Stimulated activated CD4-positive, alpha-beta T cell treated with anti-CD3 and anti-CD28 coated beads, Interleukin-12 subunit alpha, Interleukin-12 subunit beta, amount 100 ng/mL, for 24 hours (primary cell): ENCODE measurements at regions not wholly inside any gene's neighbourhood (a gene's known extent, or its start where the extent isn't known, plus 50 kb on each side); places are given as distances from the start of the nearest gene placed in this dataset.

Experiments
- DNase-seq, 2 experiments: peaks; one replicate each; pipeline ENCODE4 v3.0.0-alpha.2; 2020; ENCODE audit warnings: low read depth in 2 of 2

GRCh38 chr13:22126433-22127021 is 455.7 kb downstream of the FGF9 start:
- DNase-seq = no peak

DNA sequence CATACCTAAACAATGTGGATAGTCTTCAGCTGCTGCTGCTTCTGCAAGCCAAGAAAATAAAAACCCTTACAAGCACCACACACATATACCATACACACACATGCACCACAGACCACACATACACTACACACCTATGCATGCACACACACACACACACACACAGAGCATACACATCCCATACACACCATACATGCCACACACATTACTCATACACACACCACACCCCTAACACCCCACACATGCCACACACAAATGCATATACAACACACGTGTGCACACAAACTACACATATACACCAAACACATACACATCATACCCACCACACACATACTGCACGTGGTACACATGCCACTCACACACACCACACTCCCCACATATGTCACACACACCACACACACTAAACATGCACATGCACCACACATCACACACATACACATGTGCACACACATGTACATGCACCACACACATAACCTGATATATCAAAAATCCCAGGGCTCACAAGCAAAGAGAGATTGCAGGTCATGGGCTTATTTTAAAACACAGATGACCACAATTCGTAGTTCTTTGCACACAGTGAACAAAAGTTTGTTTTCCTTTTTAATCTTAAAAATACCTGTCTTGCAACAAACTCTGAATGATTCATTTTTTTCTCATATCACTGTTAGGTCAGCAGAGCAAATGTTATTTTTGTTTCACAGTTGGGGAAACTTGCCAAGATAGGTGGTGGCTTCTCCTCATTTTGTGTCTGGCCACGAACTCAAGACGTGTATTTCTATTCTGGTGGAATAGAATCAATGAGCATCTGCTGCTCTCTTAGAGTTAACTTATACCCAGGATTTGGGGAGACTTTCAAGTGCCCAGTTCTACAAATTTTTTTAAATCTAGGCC is 456.6 kb downstream of the FGF9 start:
- no peak for DNase-seq

DNA sequence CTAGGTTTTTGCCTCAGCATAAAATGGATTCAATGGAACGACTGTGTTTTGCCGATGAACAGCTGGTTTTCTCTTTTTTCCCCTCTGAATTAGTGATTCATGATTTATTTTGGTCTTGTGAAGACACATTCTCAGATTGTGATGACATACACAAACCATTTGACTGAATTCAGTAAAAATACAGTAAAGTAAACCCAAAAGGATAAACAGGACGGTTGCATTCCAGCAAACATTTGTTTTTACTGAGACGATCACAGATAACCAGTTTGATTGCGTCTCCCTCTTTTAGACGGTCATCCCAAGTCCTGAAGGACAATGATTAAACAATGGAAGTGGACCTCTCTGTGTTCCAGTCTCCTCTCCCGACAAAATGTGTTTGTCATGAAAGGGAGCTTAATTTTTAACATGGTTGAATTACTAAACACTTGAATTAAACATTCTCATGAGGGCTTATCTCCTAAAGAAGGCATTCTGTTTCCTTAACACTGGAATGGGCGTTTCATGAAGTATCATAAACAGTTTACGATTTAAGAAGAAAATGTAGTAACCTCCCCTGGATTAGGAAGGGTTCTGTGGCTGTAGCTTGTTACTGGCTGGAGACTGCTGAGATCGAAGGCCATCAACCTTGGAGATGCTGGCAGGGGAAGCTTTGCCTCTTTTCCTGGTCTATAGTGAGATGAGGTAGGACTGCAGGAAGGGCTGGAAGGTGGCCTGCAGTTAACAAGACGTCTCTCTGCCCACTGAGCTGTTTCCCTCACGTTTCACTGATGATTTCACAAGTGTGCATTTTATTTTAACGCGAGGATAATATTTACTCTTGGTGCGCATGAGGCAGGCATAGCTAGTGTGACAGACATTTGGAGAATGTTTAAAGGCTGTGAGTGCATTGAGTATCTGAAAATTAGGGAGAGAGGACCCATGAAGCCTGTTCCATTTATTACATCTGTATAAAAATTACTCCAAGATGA is 457.9 kb downstream of the FGF9 start:
- DNase-seq = no peak

DNA sequence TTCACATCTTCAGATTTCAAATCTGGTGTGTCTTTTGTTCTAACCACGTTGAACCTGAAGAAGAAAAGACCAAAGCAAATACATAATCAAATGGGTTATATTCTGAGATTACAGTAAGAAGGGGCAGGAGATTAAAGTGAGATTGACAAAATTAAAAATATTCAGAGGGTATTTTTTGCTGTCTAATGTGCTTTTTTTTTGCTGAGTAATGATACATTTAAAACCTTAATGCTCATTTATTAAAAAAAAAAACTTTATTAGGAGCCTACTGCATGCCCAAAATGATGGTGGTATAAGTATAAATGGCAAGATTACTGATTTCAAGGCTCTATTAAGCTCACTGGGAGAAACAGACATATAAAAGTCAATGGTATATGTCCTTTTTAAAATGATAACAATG is 459.4 kb downstream of the FGF9 start:
- no peak for DNase-seq

DNA sequence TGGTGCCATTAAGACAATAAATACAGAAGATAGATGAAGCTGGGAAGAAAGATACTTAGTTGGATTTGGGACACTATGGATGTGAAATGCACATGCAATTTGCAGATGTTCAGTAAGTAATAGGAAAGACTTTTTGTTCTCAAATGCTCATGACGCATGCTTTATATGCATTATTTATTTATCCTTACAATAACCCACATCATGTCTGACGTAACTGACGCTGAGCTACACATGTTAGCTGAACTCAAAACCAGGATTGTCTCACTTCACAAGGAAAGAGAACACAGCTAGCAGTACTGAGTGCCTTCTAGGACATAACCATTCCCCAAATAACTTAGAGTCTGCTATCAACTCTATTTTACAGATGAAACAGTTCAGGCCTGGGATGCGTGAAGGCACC is 463.4 kb downstream of the FGF9 start:
- no peak for DNase-seq

- no peak for DNase-seq
These were observed 464.6 kb downstream of the FGF9 start for GRCh38 chr13:22135446-22135845.

- no peak for DNase-seq
These were observed 466.6 kb downstream of the FGF9 start for GRCh38 chr13:22137361-22138050.

DNA sequence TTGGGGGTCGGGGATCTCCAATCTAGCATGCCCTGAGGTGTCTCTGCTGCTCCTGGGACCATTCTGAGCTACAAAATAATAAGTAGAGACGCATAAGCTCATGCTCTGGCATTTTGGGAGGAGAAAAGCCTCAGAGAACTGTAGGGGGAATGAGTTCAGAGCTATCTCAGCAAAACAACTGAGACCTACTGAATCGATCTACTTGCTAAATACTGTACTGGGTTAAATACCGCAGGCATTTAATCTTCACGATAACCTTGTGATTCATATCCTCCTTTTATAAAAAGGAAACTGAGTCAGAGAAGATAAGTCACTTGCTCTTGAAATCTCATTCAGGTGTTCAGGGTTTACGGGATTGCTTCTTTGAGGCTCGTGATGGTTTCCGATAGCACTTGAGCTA is 468.1 kb downstream of the FGF9 start:
- DNase-seq = no peak

GRCh38 chr13:22141716-22142115 is 470.8 kb downstream of the FGF9 start:
- no peak for DNase-seq

GRCh38 chr13:22143671-22144070 is 472.8 kb downstream of the FGF9 start:
- no peak for DNase-seq

DNA sequence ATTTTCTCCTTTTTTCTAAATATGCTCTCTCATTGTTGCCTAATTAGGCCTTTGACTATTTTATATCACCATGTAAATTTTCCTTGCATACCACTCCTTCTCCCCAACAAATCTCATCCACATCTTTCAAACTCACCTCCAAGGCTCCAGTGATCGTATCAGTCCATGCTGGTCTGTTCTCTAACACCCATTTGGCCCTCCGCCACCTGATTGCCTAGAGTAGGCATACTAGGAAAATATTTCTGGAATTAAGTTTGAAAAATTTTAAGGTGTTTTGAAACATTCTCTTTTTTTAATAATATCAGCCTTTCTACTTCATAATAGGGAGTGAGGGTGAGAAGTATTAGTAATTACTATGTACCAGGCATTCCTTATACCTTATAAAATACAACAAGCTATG is 473.9 kb downstream of the FGF9 start:
- DNase-seq = no peak

- DNase-seq = no peak
These were observed 477.3 kb downstream of the FGF9 start for GRCh38 chr13:22148187-22148586.

GRCh38 chr13:22152751-22153150 is 481.9 kb downstream of the FGF9 start:
- no peak for DNase-seq

- DNase-seq = no peak
These were observed 483.2 kb downstream of the FGF9 start for GRCh38 chr13:22154041-22154440.

DNA sequence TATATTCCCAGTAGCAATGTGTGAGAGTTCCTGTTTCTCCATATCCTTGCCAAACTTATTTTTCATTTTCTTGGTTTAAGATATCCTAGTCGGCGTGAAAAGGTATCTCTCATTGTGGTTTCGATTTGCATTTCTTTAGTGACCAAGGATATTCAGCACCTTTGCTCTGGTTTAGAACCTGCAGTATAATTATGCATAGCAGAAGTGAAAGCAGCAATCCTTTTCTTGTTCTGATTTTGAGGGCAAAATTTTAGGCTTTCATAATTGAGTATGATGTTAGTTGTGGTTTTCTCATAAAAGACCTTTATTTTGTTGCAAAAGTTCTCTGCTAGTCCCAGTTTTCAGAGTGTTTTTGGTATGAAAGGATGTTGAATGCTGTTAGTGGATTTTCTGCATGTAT is 491.0 kb downstream of the FGF9 start:
- no peak for DNase-seq

DNA sequence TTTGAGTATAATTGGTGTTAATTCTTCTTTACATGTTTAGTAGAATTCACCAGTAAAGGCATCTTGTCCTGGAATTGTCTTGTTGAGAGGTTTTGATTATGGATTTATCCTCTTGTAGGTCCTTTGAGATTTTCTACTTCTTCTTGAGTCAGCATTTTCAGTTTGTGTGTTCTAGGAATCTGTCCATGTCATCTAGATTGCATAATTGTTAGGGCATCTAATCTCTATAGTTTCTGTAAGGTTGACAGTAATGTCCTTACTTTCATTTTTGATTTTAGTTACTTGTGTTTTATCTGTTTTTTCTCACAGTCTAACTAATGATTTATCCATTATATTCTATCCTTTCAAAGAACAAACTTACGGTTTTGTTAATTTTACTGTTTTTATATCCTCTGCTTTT is 492.0 kb downstream of the FGF9 start:
- DNase-seq = no peak

- no peak for DNase-seq
These were observed 497.7 kb downstream of the FGF9 start for GRCh38 chr13:22168437-22169190.

DNA sequence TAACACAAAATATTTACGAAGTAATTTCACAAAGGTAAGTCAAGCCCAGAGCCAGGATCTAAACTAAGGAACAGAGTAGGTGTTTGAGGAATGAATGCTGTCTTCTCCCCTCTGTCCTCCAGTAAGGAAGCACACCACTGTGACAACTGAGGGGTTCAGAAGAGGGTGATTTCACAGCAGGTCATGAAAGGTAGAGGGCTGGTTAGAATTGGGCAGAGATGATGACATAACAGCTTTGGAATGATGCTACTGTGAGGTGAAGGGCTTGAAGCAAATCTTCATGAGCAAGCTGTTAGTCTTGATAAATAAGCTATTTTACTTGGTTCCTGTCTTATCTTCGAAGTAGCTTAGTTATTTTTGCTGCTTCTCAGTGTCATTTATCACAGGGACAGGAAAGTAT is 498.6 kb downstream of the FGF9 start:
- no peak for DNase-seq

DNA sequence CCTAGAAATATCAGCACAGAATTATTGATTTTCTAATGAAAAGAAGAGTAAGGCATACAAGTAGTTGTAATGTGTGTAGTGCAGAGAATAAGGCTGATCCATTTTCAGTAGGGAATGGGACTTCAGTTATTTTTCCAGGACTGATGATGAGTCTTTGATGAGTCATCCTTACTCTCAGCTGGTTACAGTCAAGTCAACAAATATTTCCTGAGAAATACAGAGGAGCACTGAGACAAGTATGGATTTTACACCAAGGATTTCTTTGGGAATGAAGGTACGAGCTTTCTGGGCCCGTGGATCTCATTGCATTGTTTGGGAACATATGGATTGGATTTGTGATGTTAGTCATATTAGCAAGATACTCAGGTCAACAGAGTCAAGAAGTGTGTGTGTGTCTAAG is 502.7 kb downstream of the FGF9 start:
- DNase-seq = no peak

GRCh38 chr13:22175241-22175640 is 504.4 kb downstream of the FGF9 start:
- DNase-seq = no peak

DNA sequence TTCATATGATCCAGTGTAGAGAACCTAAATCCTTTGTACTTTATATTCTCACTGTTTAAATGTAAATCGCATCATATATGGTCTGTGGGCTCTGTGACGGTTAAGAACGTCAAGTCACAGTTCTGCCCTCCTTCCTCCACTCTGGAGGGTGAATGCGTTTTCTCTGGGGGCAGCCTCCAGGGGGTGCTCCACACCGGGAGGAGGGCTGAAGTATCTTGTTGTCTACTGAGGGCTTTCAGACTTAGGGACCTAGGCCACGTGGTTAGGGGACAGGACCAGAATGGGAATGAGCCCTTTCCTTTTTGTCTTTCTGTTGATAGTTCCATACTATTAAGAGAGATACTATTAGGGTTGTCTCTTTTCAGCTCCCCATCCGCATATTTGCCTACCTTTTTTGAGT is 504.9 kb downstream of the FGF9 start:
- DNase-seq = no peak
